ENCODE measurements at regions not wholly inside any gene's neighbourhood (a gene's known extent, or its start where the extent isn't known, plus 50 kb on each side); places are given as distances from the start of the nearest gene placed in this dataset.
A peak's percentile ranks its signal among the peaks of the same experiment; 100 is the strongest.

- H3K4me3 ChIP-seq (ENCODE audit: low read depth, low read length) = no peak overlapping the region
- no peak for DNase-seq
- no peak overlapping the region for H3K27ac ChIP-seq
- in situ Hi-C loops (cut with HindIII; ENCODE audit: low pct_ligation_motif_present, low sequenced_read_pairs) = no loop called here
- no peaks in the 10 kb centered on the region for H3K27me3 ChIP-seq (replicated peaks)
- H3K36me3 ChIP-seq (replicated peaks) = no peaks in the 10 kb centered on the region
- TF ChIP-seq CTCF (IDR thresholded peaks at IDR 0.05; ENCODE audit: low read depth, low read length, missing control alignments) = no peak
Measured at GRCh38 chr10:47061776-47062175, 150.5 kb downstream of the PTPN20 start.

- no peak for DNase-seq
- Histone ChIP-seq H3K4me3 (ENCODE audit: low read depth, low read length) (no peak overlapping the region), H3K27ac (no peak overlapping the region), H3K36me3 (replicated peaks) (no peaks in the 10 kb centered on the region), H3K27me3 (replicated peaks) (no peaks in the 10 kb centered on the region)
- in situ Hi-C loops (cut with HindIII; ENCODE audit: low pct_ligation_motif_present, low sequenced_read_pairs) = no loop called here
- peak; percentile 65 for TF ChIP-seq CTCF (IDR thresholded peaks at IDR 0.05; ENCODE audit: low read depth, low read length, missing control alignments)
Measured at GRCh38 chr10:47062441-47063200, 151.4 kb downstream of the PTPN20 start.

- DNase-seq = no peak
- in situ Hi-C loops (cut with HindIII; ENCODE audit: low pct_ligation_motif_present, low sequenced_read_pairs) = no loop called here
- TF ChIP-seq CTCF (IDR thresholded peaks at IDR 0.05; ENCODE audit: low read depth, low read length, missing control alignments) = no peak
- no peaks in the 10 kb centered on the region for H3K36me3 ChIP-seq (replicated peaks)
- no peaks in the 10 kb centered on the region for H3K27me3 ChIP-seq (replicated peaks)
- no peak overlapping the region for H3K4me3 ChIP-seq (ENCODE audit: low read depth, low read length)
- no peak overlapping the region for H3K27ac ChIP-seq
Measured at GRCh38 chr10:47063858-47064257, 152.6 kb downstream of the PTPN20 start.

GRCh38 chr10:47065903-47066302, 154.7 kb downstream of the PTPN20 start:
- DNase-seq = no peak
- H3K4me3 ChIP-seq (ENCODE audit: low read depth, low read length) = no peak overlapping the region
- H3K27me3 ChIP-seq (replicated peaks) = no peaks in the 10 kb centered on the region
- TF ChIP-seq CTCF (IDR thresholded peaks at IDR 0.05; ENCODE audit: low read depth, low read length, missing control alignments) = no peak
- no peaks in the 10 kb centered on the region for H3K36me3 ChIP-seq (replicated peaks)
- in situ Hi-C loops (cut with HindIII; ENCODE audit: low pct_ligation_motif_present, low sequenced_read_pairs) = no loop called here
- no peak overlapping the region for H3K27ac ChIP-seq

- DNase-seq = no peak
Measured at GRCh38 chr10:47067949-47068940, 157.0 kb downstream of the PTPN20 start.

More at GRCh38 chr10:47067949-47068940, 157.0 kb downstream of the PTPN20 start:
- in situ Hi-C loops (cut with HindIII; ENCODE audit: low pct_ligation_motif_present, low sequenced_read_pairs) = no loop called here
- H3K27ac ChIP-seq = no peak overlapping the region
- no peaks in the 10 kb centered on the region for H3K36me3 ChIP-seq (replicated peaks)
- TF ChIP-seq CTCF (IDR thresholded peaks at IDR 0.05; ENCODE audit: low read depth, low read length, missing control alignments) = no peak
- H3K27me3 ChIP-seq (replicated peaks) = peaks cover 4% of the 10 kb centered on the region
- H3K4me3 ChIP-seq (ENCODE audit: low read depth, low read length) = no peak overlapping the region

All from brain microvascular endothelial cell (primary cell).